SK-N-MC (cell line): ENCODE measurements at regions not wholly inside any gene's neighbourhood (a gene's known extent, or its start where the extent isn't known, plus 50 kb on each side); places are given as distances from the start of the nearest gene placed in this dataset.
"Not testable (repeated sequence)": the region's sequence is repeated elsewhere in the genome, so short reads cannot be mapped to it uniquely, and the experiment has no call there.

Experiments used
- DNase-seq: peaks from one replicate; pipeline ENCODE4 v3.0.0-alpha.2; 2011; ENCODE audit warnings: low read depth, low spot score
- H3K27ac ChIP-seq: fragments of 200-600 bp; sonication (generic); 2 replicates; pipeline ENCODE4 v1.5.1; 2016; ENCODE audit warnings: mixed run types
- H3K36me3 ChIP-seq: fragments of 200-600 bp; sonication (generic); 2 replicates; pipeline ENCODE4 v1.6.1; 2017; ENCODE audit warnings: antibody characterized with exemption, low read length, mixed read lengths; ENCODE audit not compliant: insufficient read depth
- H3K4me3 ChIP-seq: fragments of 200-600 bp; sonication (generic); 2 replicates; pipeline ENCODE4 v1.5.1; 2016
- H3K9ac ChIP-seq: fragments of 200-600 bp; sonication (generic); 2 replicates; pipeline ENCODE4 v1.8.0; 2017; ENCODE audit warnings: mixed run types, mixed read lengths; ENCODE audit not compliant: insufficient read length
- H3K9me3 ChIP-seq: fragments of 200-600 bp; sonication (generic); 2 replicates; pipeline ENCODE4 v1.6.1; 2017; ENCODE audit warnings: low read depth, mild to moderate bottlenecking, antibody characterized with exemption, low read length, moderate library complexity, mixed read lengths

DNA sequence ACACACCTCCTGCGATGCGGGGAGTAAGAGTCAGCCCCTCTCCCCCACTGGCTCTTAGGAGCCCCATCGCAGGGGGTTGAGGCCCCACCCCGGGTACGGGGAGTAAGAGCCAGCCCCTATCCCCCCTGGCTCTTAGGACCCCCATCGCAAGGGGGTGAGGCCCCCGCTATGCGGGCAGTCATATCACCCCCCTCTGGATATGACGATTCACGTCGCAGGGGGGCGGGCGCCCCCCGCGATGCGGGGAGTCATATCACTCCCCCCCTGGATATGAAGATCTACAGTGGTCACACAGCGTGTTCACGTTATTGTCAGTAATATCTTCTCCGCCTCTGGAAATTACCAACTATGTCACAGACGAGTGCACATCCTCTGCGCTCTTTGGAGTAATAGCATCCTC, 61.1 kb downstream of the DEFB131A start:
- not testable (repeated sequence) for H3K27ac ChIP-seq, H3K4me3 ChIP-seq, DNase-seq, H3K9me3 ChIP-seq, H3K9ac ChIP-seq, H3K36me3 ChIP-seq

GRCh38 chr4:9506672-9507071, 62.5 kb downstream of the DEFB131A start:
- H3K27ac ChIP-seq, H3K9ac ChIP-seq, H3K36me3 ChIP-seq, H3K9me3 ChIP-seq, DNase-seq, H3K4me3 ChIP-seq: not testable (repeated sequence)

- not testable (repeated sequence) for H3K9me3 ChIP-seq, H3K27ac ChIP-seq, H3K4me3 ChIP-seq, H3K9ac ChIP-seq, DNase-seq, H3K36me3 ChIP-seq
Observed at GRCh38 chr4:9512941-9513340, 68.7 kb downstream of the DEFB131A start.

DNA sequence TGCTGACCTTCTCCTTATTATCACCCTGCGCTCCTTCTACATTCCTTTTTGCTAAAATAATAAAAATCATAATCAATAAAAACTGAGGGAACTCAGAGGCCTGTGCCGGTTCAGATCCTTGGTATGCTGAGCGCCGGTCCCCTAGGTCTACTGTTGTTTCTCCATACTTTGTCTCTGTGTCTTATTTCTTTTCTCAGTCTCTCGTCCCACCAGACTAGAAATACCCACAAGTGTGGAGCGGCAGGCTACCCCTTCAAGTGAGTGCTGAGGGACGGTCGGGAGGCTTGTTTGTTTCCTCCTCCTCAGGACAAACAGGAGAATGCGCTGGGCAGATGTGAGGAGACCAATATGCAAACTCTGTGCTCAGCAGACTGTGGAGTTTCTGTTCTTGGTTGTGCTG, 75.4 kb downstream of the DEFB131A start:
- H3K4me3 ChIP-seq, DNase-seq, H3K9me3 ChIP-seq, H3K27ac ChIP-seq, H3K9ac ChIP-seq, H3K36me3 ChIP-seq: not testable (repeated sequence)

DNA sequence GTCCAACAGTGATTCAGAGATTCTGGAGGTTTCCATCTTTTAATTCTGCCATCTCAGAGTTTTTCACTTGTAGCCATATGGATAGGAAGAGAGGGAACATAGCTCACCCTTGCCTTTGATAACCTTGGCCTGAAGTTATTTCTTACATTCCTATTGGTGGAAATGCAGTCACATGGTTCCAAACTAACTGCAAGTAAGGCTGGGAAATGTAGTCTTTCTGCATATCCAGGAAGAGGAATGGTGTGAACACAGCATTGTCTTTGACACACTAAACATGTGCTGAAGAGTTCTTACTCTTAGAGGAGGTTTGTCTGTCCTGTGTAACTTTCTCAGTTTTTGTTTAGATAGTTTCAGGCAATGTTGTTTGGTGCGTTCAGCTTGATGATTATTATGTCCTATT, 78.7 kb downstream of the DEFB131A start:
- not testable (repeated sequence) for H3K27ac ChIP-seq, H3K9ac ChIP-seq, H3K4me3 ChIP-seq, DNase-seq, H3K9me3 ChIP-seq, H3K36me3 ChIP-seq

DNA sequence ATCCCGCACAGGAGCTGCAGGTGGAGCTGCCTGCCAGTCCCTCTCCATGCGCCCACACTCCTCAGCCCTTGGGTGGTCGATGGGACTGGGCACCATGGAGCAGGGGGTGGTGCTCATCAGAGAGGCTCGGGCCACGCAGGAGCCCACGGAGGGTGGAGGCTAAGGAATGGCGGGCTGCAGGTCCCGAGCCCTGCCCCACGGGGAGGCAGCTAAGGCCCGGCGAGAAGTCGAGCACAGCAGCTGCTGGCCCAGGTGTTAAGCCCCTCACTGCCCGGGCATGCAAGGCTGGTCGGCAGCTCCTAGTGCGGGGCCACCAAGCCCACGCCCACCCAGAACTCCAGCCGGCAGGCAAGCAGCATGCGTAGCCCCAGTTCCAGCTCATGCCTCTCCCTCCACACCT, 80.2 kb downstream of the DEFB131A start:
- not testable (repeated sequence) for DNase-seq, H3K4me3 ChIP-seq, H3K27ac ChIP-seq, H3K36me3 ChIP-seq, H3K9me3 ChIP-seq, H3K9ac ChIP-seq

GRCh38 chr4:9532134-9532862, 88.1 kb downstream of the DEFB131A start:
- not testable (repeated sequence) for H3K36me3 ChIP-seq, H3K9me3 ChIP-seq, DNase-seq, H3K9ac ChIP-seq, H3K27ac ChIP-seq, H3K4me3 ChIP-seq

GRCh38 chr4:9532863-9533192, 88.6 kb downstream of the DEFB131A start:
- H3K9ac ChIP-seq, H3K4me3 ChIP-seq, H3K9me3 ChIP-seq, H3K27ac ChIP-seq, H3K36me3 ChIP-seq, DNase-seq: not testable (repeated sequence)

DNA sequence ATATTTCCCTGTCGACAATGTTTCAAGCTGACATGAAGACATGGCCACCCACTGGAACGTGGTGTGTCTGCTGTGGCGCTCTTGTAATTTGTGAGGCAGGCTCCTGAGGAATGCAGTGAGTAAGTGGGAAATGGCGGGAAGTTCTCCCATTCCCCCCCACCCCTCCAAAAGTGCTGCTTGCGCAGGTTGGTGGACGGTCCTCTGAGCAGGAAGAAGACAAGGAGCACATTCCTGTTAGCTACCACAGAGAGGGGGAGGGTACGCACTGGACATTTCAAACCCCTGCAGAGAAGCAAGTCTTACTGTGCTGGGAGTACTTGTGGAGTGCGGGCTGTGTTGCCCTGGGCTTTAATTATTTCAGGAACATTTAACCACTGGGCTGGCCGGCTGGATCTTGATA, 92.9 kb downstream of the DEFB131A start:
- H3K36me3 ChIP-seq, H3K9me3 ChIP-seq, H3K9ac ChIP-seq, DNase-seq, H3K27ac ChIP-seq, H3K4me3 ChIP-seq: not testable (repeated sequence)

DNA sequence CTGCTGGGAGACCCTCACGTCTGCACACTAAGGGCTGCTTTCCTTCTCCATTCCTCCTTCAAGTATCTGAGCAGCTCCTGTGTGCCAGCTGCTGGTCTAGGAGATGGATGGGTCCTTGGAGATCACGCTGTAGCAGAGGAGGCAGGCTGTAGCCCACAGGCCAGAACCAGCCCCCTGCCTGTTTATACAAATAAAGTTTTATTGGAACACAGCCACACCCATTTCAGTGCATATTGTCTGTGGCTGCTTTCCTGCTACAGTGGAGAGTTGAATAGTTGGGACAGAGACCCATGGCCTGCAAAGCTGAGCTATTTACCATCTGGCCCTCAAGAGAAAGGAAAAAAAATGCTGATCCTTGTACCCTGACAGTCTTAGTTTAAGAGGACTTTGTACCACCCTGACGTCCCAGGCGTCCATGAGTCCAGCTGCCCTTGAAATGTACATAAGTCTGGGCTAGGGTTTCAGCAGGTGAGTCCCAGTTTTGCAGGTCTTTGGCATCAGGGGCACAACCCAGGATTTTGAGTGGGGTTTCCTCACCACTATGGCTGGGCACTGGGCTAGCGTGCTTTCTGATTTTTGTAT, 95.8 kb downstream of the DEFB131A start:
- DNase-seq, H3K9me3 ChIP-seq, H3K27ac ChIP-seq, H3K36me3 ChIP-seq, H3K9ac ChIP-seq, H3K4me3 ChIP-seq: not testable (repeated sequence)

DNA sequence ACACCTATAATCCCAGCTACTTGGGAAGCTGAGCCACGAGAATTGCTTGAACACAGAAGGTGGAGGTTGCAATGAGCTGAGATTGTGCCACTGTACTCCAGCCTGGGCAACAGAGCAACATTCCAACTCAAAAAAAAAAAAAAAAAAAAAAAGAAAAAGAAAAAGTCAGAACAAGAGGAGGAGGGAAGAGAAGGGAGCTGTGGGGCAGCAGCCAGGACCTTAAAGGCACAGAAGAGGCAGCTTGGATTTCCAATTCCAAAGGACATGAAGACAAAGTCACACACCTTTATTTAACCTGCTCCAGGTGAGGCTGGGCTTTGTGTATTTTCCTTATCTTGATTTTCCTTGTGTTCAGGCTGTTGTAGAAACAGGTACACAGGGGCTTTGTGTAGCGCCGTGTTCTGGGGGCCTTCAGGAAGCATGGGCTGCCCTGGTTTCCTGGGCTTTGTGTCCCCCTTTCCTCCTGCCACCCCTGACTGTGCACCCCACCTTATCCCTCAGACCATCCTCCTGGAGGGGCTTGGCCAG, 97.2 kb downstream of the DEFB131A start:
- not testable (repeated sequence) for H3K9ac ChIP-seq, H3K27ac ChIP-seq, H3K9me3 ChIP-seq, H3K4me3 ChIP-seq, H3K36me3 ChIP-seq, DNase-seq

DNA sequence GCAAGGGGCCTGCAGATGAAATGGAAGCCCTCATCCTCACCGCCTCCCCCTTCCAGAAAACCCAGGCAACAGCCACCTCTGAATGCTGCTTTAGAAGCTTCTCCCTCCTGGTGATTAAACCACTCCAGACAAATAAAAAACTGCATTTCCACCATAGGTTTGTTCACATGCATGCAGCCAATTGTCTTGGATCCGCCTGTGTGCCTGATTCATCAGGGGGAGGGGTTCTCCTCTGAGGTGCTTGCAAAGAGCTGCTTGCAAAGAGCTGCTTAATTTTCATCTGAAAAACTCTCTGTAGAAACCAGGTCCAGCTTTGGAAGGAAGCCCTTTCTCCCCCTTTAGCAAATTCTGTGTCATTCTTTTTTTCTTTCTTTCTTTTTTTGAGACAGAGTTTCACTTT, 100.6 kb downstream of the DEFB131A start:
- H3K4me3 ChIP-seq, DNase-seq, H3K9ac ChIP-seq, H3K27ac ChIP-seq, H3K36me3 ChIP-seq, H3K9me3 ChIP-seq: not testable (repeated sequence)

DNA sequence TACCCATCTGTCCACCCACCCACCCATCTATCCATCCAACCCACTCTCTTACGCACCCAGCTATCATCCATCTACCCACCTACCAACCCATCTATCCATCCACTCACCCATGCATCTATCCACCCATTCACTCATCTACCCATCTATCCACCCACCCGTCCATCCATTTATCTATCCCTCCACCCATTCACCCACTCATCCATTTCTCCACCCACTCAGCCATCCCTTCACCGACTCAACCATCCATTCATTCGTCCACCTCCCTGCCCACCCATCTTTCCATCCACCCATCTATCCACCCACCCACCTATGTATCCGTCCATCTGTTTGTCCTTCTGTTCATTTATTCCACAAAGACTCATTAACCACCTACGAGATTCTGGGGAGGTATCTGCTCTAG, 103.3 kb downstream of the DEFB131A start:
- not testable (repeated sequence) for DNase-seq, H3K4me3 ChIP-seq, H3K9me3 ChIP-seq, H3K36me3 ChIP-seq, H3K27ac ChIP-seq, H3K9ac ChIP-seq

DNA sequence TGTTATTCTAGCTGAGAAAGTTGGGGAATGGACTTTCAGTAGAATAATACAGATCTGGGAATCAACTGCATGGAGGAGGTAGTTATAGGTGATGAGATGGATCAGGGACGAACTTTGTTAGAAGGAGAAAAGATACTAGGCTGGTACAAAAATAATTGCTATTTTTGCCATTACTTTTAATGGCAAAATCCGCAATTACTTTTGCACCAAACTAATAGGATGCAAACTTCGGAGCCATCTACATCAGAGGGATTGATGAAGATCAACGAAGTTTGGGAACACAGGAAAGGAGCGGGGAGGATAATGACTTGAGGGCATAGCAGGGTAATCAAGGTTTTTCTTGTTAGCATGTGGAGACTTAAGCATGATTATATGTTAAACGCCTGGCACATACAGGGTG, 111.9 kb downstream of the DEFB131A start:
- not testable (repeated sequence) for H3K27ac ChIP-seq, H3K9ac ChIP-seq, H3K4me3 ChIP-seq, H3K9me3 ChIP-seq, H3K36me3 ChIP-seq, DNase-seq

DNA sequence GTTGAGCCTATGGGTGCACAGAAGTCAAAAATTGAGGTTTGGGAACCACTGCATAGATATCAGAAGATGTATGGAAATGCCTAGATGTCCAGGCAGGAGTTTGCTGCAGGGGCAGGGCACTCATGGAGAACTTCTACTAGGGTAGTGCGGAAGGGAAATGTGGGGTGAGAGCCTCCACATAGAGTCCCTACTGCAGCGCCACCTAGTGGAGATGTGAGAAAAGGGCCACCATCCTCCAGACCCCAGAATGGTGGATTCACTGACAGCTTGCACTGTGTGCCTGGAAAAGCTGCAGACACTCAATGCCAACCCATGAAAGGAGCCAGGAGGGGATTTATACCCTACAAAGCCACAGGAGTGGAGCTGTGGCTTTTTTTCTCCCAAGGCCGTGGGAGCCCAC, 133.7 kb downstream of the DEFB131A start:
- not testable (repeated sequence) for DNase-seq, H3K36me3 ChIP-seq, H3K4me3 ChIP-seq, H3K9me3 ChIP-seq, H3K9ac ChIP-seq, H3K27ac ChIP-seq
